K562 (cell line): ENCODE measurements at regions not wholly inside any gene's neighbourhood (a gene's known extent, or its start where the extent isn't known, plus 50 kb on each side); places are given as distances from the start of the nearest gene placed in this dataset.

Experiments
- ARID3A ChIP-seq: IDR thresholded peaks from 2 replicates; pipeline ENCODE4 v1.6.1; 2012; ENCODE audit warnings: low read depth, low read length, improper control_type of control experiment, borderline replicate concordance
- CBX2 ChIP-seq: fragments of 200-600 bp; sonication (generic); IDR thresholded peaks from one replicate; pipeline ENCODE4 v1.6.1; 2012; ENCODE audit warnings: mild to moderate bottlenecking, low read length, inconsistent platforms; ENCODE audit not compliant: insufficient read depth, poor library complexity, severe bottlenecking
- KHSRP ChIP-seq: fragments of 450-650 bp; IDR thresholded peaks from 2 replicates; pipeline ENCODE4 v1.6.1; 2017
- MBD2 ChIP-seq: sonication (generic); IDR thresholded peaks from 2 replicates; pipeline ENCODE4 v1.6.1; 2016; ENCODE audit warnings: low read depth, borderline replicate concordance
- TAF1 ChIP-seq: IDR thresholded peaks from 2 replicates; pipeline ENCODE4 v1.6.1; 2011; ENCODE audit warnings: mild to moderate bottlenecking, low read length, moderate library complexity; ENCODE audit not compliant: insufficient read depth, control insufficient read depth, severe bottlenecking; ENCODE audit errors: extremely low read depth
- TCF7L2 ChIP-seq: fragments of 150-350 bp; IDR thresholded peaks from 2 replicates; pipeline ENCODE4 v1.6.1; 2016; ENCODE audit warnings: low read depth, mild to moderate bottlenecking, low read length, moderate library complexity
- XRCC5 ChIP-seq: fragments of 200-400 bp; formaldehyde crosslinking; IDR thresholded peaks from 2 replicates; pipeline ENCODE4 v1.6.1; 2017; ENCODE audit warnings: low read depth, mild to moderate bottlenecking, low read length
- ZBTB12 ChIP-seq: fragments of 250-450 bp; sonication (Bioruptor Pico); IDR thresholded peaks from 2 replicates; pipeline ENCODE4 v1.4.0; 2020
- ZNF79 ChIP-seq: fragments of 250-450 bp; sonication (Bioruptor Pico); IDR thresholded peaks from 2 replicates; pipeline ENCODE4 v1.4.0; 2020; ENCODE audit warnings: low read depth, mild to moderate bottlenecking, moderate library complexity
- TF ChIP-seq, protein P1 (sequence below): fragments of 250-450 bp; sonication (Bioruptor Pico); IDR thresholded peaks from 2 replicates; pipeline ENCODE4 v1.8.0; 2022; ENCODE audit warnings: inconsistent platforms, mild to moderate bottlenecking, moderate library complexity, borderline replicate concordance

DNA sequence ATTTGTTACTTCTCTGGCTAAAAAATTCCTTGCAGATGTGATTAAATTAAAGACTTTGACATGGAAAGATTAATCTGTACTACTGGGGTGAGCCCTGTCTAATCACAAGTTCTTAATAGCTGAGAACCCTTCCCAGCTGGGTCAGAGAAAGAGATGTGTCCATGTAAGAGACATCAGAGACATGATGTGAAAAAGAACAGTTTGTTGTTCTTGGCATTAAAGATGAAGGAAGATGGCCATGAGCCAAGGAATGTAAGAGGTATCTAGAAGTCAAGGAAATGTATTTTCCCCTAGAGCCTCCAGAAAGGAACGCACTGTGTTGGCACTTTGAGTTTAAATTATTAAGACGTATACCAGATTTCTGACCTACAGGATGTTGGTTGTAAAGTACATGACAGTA lies 1271.5 kb upstream of the PRMT6 start (continued):
- no peak for TF ChIP-seq XRCC5
- TF ChIP-seq CBX2 = no peak
- no peak for TF ChIP-seq TCF7L2
- TF ChIP-seq KHSRP = no peak
- TF ChIP-seq ARID3A = no peak
- TF ChIP-seq ZNF79 (CRISPR knock-in tag) = no peak
- no peak for TF ChIP-seq TAF1
- TF ChIP-seq ZBTB12 = no peak
- TF ChIP-seq, protein P1, sequence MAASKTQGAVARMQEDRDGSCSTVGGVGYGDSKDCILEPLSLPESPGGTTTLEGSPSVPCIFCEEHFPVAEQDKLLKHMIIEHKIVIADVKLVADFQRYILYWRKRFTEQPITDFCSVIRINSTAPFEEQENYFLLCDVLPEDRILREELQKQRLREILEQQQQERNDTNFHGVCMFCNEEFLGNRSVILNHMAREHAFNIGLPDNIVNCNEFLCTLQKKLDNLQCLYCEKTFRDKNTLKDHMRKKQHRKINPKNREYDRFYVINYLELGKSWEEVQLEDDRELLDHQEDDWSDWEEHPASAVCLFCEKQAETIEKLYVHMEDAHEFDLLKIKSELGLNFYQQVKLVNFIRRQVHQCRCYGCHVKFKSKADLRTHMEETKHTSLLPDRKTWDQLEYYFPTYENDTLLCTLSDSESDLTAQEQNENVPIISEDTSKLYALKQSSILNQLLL (CRISPR knock-in tag) = no peak
- no peak for TF ChIP-seq MBD2
